Prostate gland (tissue), 2 donors: ENCODE measurements at regions not wholly inside any gene's neighbourhood (a gene's known extent, or its start where the extent isn't known, plus 50 kb on each side); places are given as distances from the start of the nearest gene placed in this dataset.

Experiments
- DNase-seq: peaks from one replicate; pipeline ENCODE4 v3.0.0-alpha.2; 2019; ENCODE audit warnings: low spot score
- H3K27ac ChIP-seq, 2 donors: fragments of 200-600 bp; sonication (generic); 2 replicates each; pipeline ENCODE4 v1.5.1; 2017 to 2019
- H3K27me3 ChIP-seq: fragments of 200-600 bp; sonication (generic); replicated peaks from 2 replicates; pipeline ENCODE4 v1.5.1; 2019; ENCODE audit not compliant: insufficient read depth
- H3K36me3 ChIP-seq, 2 donors: fragments of 200-600 bp; sonication (generic); 1 replicate in 1 of 2; 2 replicates in 1 of 2; pipeline versions ENCODE4 v1.5.1 to v1.8.1; 2017 to 2019
- H3K4me1 ChIP-seq: fragments of 200-600 bp; sonication (generic); replicated peaks from 2 replicates; pipeline ENCODE4 v1.5.1; 2019
- H3K4me3 ChIP-seq, 2 donors: fragments of 200-600 bp; sonication (generic); 2 replicates each; pipeline ENCODE4 v1.5.1; 2017 to 2019
- H3K9me3 ChIP-seq: fragments of 200-600 bp; sonication (generic); 2 replicates; pipeline ENCODE4 v1.5.1; 2017
- POLR2A ChIP-seq: fragments of 450-650 bp; IDR thresholded peaks from one replicate; pipeline ENCODE4 v1.6.1; 2016; ENCODE audit warnings: antibody characterized with exemption, mild to moderate bottlenecking
- POLR2AphosphoS5 ChIP-seq: sonication (generic); formaldehyde crosslinking; IDR thresholded peaks from one replicate; pipeline ENCODE4 v1.6.1; 2017; ENCODE audit warnings: antibody characterized with exemption
- WGBS: methylation state at CpG from one replicate; pipeline ENCODE4 v1.1.5; 2018; 5-methylcytosine and 5-hydroxymethylcytosine counted together
- intact Hi-C: fragments of 100-400 bp; cut with DNase I; formaldehyde crosslinking; loops from one replicate; pipeline ENCODE4 v1.14.2; 2022
- TF ChIP-seq, protein P1 (sequence below), 4 experiments: fragments of 200-600 bp in 2 of 4; fragments of 450-650 bp in 2 of 4; sonication (generic) in 2 of 4; IDR thresholded peaks; 1 replicate in 3 of 4; 2 replicates in 1 of 4; pipeline ENCODE4 v1.5.1; 2016 to 2019; ENCODE audit warnings: antibody characterized with exemption in 4 of 4, mild to moderate bottlenecking in 2 of 4, moderate library complexity in 2 of 4

DNA sequence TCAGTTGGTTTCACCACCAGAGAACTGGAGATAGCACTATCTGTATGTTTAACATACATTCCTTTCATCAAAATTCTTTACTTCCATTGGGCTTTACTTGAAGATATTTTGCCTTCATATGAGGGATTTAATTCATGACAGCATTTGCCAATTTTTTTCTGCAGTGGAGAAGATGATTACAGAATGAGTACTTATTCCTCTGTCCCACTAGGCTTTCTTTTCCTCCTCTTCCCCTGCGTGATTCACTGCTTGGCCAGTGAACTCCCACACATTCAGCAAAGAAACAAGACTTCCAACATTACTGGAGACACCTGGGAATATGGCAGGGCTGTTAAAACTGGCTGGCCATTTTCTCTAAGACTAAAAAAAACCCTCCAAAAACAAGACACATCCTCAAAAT is 425.8 kb upstream of the KCNH7 start:
- no peak for TF ChIP-seq POLR2AphosphoS5
- TF ChIP-seq, protein P1, sequence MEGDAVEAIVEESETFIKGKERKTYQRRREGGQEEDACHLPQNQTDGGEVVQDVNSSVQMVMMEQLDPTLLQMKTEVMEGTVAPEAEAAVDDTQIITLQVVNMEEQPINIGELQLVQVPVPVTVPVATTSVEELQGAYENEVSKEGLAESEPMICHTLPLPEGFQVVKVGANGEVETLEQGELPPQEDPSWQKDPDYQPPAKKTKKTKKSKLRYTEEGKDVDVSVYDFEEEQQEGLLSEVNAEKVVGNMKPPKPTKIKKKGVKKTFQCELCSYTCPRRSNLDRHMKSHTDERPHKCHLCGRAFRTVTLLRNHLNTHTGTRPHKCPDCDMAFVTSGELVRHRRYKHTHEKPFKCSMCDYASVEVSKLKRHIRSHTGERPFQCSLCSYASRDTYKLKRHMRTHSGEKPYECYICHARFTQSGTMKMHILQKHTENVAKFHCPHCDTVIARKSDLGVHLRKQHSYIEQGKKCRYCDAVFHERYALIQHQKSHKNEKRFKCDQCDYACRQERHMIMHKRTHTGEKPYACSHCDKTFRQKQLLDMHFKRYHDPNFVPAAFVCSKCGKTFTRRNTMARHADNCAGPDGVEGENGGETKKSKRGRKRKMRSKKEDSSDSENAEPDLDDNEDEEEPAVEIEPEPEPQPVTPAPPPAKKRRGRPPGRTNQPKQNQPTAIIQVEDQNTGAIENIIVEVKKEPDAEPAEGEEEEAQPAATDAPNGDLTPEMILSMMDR (IDR thresholded peaks at IDR 0.05): no peak
- no peak for TF ChIP-seq POLR2A
- intact Hi-C loops: no loop called here
- H3K36me3 ChIP-seq: no peaks in the 10 kb centered on the region

DNA sequence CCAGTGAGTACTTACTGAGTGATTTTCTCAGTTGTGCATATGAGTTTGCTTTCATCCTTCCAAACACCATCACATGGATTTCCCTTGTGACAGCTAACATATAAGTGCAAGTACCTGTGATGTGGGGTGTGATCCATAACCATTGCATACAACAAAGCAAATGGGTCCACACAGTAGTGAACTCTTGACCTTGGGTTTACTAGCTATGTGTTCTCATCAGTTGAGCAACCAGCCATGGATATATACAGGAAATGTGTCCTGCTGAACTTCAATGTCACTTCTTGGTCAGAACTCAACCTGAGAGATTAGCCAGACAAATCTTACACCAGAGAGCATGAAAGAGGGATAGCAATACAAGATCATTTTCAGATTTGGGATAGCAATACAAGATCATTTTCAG is 420.9 kb upstream of the KCNH7 start:
- Histone ChIP-seq H3K9me3 (no peaks in the 10 kb centered on the region), H3K4me1 (no peaks in the 10 kb centered on the region), H3K36me3 (no peaks in the 10 kb centered on the region), H3K27me3 (no peaks in the 10 kb centered on the region), H3K27ac (no peak overlapping the region), H3K4me3 (no peak overlapping the region)
- TF ChIP-seq POLR2AphosphoS5: no peak
- TF ChIP-seq, protein P1 (IDR thresholded peaks at IDR 0.05): no peak
- TF ChIP-seq POLR2A: no peak
- intact Hi-C loops: no loop called here
- no peak for DNase-seq

More for the DNA sequence above, 425.8 kb upstream of the KCNH7 start:
- Histone ChIP-seq H3K27me3 (no peaks in the 10 kb centered on the region), H3K27ac (no peak overlapping the region), H3K9me3 (no peaks in the 10 kb centered on the region), H3K4me1 (no peaks in the 10 kb centered on the region), H3K4me3 (no peak overlapping the region)
- DNase-seq: no peak
- 37% methylated on average over 1 of the region's 1 CpG for WGBS

DNA sequence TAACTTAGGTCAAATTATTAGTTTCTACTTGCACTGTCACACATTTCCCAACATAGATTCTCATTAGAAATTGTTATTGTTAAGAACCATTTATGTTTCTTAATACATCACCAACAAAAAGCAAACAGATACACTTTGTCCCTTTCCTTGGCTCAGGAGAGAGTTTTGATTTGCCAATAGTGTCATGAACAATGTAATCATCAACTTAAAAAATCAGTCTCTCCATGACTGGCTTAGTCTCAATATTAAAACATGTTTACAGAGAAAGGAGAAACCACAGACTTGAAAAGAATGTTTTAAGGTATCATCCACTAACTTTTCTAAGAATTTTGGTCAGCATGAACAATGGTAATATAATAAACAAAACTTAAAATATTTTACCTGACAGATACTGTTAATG is 416.5 kb upstream of the KCNH7 start:
- Histone ChIP-seq H3K36me3 (no peaks in the 10 kb centered on the region), H3K4me1 (no peaks in the 10 kb centered on the region), H3K4me3 (no peak overlapping the region), H3K9me3 (no peaks in the 10 kb centered on the region), H3K27me3 (no peaks in the 10 kb centered on the region), H3K27ac (no peak overlapping the region)
- intact Hi-C loops: no loop called here
- TF ChIP-seq POLR2AphosphoS5: no peak
- TF ChIP-seq POLR2A: no peak
- TF ChIP-seq, protein P1 (IDR thresholded peaks at IDR 0.05): no peak
- no peak for DNase-seq

DNA sequence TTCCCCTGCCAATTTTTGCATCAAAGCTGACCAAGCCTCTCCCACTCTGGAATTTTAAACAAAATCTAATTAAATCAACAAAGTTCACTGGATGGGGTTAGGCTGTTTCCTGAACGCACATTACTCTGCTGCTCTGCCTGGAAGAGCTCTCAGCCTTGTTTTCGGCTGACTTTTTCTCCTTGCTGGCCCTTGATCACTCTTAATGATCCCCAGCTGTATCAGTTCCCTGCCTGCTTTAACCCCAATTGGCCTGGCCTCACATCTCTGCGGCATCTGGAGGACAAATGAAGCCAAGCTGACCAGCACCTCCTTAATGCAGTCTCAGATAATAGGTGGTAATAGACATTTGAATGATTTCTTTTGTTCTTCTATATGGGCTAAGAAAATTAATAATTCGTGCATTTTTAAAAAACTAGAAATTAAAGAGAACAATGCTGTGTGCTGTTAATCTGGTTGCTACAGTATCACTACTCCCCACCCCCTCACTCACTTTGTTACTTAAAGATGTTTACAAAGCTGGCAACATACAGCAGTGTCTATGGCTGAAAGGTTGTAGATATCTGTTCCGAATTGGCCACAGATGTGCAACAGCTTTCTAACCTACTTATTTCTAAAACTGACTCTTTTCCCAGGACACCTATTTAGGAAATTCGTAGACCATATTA is 415.2 kb upstream of the KCNH7 start:
- no peak for TF ChIP-seq POLR2AphosphoS5
- TF ChIP-seq, protein P1 (IDR thresholded peaks at IDR 0.05): no peak
- TF ChIP-seq POLR2A: no peak
- no peak for DNase-seq
- no peak overlapping the region for H3K4me3 ChIP-seq
- no peak overlapping the region for H3K27ac ChIP-seq
- intact Hi-C loops: no loop called here
- WGBS: 70% methylated on average over 6 of the region's 6 CpGs
- H3K9me3 ChIP-seq: no peaks in the 10 kb centered on the region
- H3K27me3 ChIP-seq: no peaks in the 10 kb centered on the region
- H3K4me1 ChIP-seq: no peaks in the 10 kb centered on the region
- no peaks in the 10 kb centered on the region for H3K36me3 ChIP-seq

DNA sequence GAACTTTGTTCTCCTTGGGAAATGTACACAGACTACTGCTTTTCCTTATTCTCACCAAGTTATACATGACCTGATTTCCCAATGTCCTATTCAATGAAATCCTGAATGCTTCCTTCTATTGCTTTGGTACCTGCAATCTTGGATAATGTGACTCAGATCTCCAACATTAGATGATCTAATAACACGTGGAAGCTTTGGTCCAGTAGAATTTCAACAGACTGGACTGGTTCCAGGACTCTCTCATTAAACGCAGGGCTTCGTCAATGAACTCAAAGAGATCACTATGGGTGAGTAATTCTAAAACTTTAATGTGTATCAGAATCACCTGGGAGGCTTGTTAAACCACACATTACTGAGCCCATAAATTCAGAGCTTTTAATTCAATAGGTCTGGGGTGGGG is 413.6 kb upstream of the KCNH7 start:
- no peak overlapping the region for H3K27ac ChIP-seq
- TF ChIP-seq POLR2AphosphoS5 (no peak), POLR2A (no peak)
- TF ChIP-seq, protein P1 (IDR thresholded peaks at IDR 0.05): no peak
- no peak overlapping the region for H3K4me3 ChIP-seq
- WGBS: 71% methylated on average over 3 of the region's 3 CpGs
- H3K4me1 ChIP-seq: no peaks in the 10 kb centered on the region
- no peaks in the 10 kb centered on the region for H3K9me3 ChIP-seq
- no peaks in the 10 kb centered on the region for H3K36me3 ChIP-seq
- no peak for DNase-seq
- H3K27me3 ChIP-seq: no peaks in the 10 kb centered on the region
- intact Hi-C loops: no loop called here
